Lower lobe of right lung (tissue), 2 donors: ENCODE measurements at regions not wholly inside any gene's neighbourhood (a gene's known extent, or its start where the extent isn't known, plus 50 kb on each side); places are given as distances from the start of the nearest gene placed in this dataset.

Source experiments
- ATAC-seq, 2 donors: fragments of 200-7000 bp; cut with Tn5 transposase; one replicate each; pipeline ENCODE4 v1.9.1; 2020 to 2022; ENCODE audit warnings: mild to moderate bottlenecking in 2 of 2, moderate library complexity in 2 of 2
- DNase-seq: peaks from one replicate; pipeline ENCODE4 v3.0.0-alpha.2; 2020
- H3K27ac ChIP-seq: fragments of 200-600 bp; one replicate; pipeline ENCODE4 v1.8.0; 2022
- H3K27me3 ChIP-seq: fragments of 200-600 bp; one replicate; pipeline ENCODE4 v1.8.0; 2022; ENCODE audit warnings: low read depth
- H3K36me3 ChIP-seq: fragments of 200-600 bp; one replicate; pipeline ENCODE4 v1.8.0; 2022; ENCODE audit warnings: mild to moderate bottlenecking
- H3K4me1 ChIP-seq: fragments of 200-600 bp; one replicate; pipeline ENCODE4 v1.8.0; 2022
- H3K4me3 ChIP-seq: fragments of 200-600 bp; one replicate; pipeline ENCODE4 v1.8.0; 2022; ENCODE audit warnings: mild to moderate bottlenecking
- H3K9me3 ChIP-seq: fragments of 200-600 bp; one replicate; pipeline ENCODE4 v1.8.0; 2022
- intact Hi-C: fragments of 100-400 bp; cut with DNase I; formaldehyde crosslinking; loops from one replicate; pipeline ENCODE4 v1.11.0; 2022
- TF ChIP-seq, protein P1 (sequence below): fragments of 200-600 bp; IDR thresholded peaks from one replicate; pipeline ENCODE4 v1.8.0; 2022; ENCODE audit warnings: antibody characterized with exemption, mild to moderate bottlenecking
- donor health status: DM: no; HTN: yes; CAD: no; lungs with severe emphysema.

DNA sequence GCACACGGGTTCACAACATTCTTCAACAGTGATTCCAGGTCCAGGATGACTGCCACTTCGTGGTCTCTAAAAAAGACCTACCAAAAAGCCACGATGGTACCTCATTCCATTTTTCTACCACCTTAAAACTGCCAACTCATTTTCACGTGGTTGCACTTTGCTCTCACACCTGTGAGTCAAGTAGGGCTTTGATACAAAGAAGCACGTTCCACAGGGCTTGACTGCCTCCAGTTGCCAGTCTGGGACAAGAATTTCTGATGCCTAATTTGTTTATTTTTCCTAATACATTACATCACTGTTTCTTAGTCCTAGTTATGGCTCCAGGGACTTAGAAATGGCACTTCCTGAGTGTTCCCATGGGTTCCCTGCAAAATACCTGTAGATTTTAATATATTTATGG lies 911.6 kb upstream of the EEF2KMT start:
- intact Hi-C loops, result no loop called here
- no peak overlapping the region for H3K4me3 ChIP-seq
- H3K27me3 ChIP-seq, result no peaks in the 10 kb centered on the region
- H3K36me3 ChIP-seq, result no peaks in the 10 kb centered on the region
- no peak for ATAC-seq
- no peak overlapping the region for H3K27ac ChIP-seq
- no peak for DNase-seq
- TF ChIP-seq, protein P1, sequence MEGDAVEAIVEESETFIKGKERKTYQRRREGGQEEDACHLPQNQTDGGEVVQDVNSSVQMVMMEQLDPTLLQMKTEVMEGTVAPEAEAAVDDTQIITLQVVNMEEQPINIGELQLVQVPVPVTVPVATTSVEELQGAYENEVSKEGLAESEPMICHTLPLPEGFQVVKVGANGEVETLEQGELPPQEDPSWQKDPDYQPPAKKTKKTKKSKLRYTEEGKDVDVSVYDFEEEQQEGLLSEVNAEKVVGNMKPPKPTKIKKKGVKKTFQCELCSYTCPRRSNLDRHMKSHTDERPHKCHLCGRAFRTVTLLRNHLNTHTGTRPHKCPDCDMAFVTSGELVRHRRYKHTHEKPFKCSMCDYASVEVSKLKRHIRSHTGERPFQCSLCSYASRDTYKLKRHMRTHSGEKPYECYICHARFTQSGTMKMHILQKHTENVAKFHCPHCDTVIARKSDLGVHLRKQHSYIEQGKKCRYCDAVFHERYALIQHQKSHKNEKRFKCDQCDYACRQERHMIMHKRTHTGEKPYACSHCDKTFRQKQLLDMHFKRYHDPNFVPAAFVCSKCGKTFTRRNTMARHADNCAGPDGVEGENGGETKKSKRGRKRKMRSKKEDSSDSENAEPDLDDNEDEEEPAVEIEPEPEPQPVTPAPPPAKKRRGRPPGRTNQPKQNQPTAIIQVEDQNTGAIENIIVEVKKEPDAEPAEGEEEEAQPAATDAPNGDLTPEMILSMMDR, result no peak
- no peaks in the 10 kb centered on the region for H3K9me3 ChIP-seq
- H3K4me1 ChIP-seq, result no peaks in the 10 kb centered on the region

DNA sequence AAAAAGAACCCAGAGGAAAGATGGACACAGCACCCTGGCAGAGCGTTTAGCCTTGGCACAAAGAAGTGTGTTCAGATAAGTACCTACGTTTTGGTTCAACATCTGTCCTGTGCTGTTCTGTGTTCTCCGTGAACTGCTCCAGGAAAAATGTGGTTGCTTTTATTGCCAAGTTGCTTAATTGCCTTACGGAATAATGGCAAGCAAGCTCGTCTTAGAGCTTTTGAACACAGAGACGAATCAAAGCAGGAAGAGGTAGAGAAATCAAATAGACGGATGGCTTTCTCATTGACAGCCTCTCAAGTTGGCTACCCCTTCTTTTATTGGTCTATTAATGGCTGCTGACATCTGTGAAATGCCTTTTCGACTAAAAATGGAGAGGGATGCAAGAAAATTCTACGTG lies 911.1 kb upstream of the EEF2KMT start:
- DNase-seq (no peak), ATAC-seq (no peak)
- Histone ChIP-seq H3K4me1 (no peaks in the 10 kb centered on the region), H3K9me3 (no peaks in the 10 kb centered on the region), H3K27ac (no peak overlapping the region), H3K4me3 (no peak overlapping the region), H3K27me3 (no peaks in the 10 kb centered on the region), H3K36me3 (no peaks in the 10 kb centered on the region)
- TF ChIP-seq, protein P1, result no peak
- intact Hi-C loops, result no loop called here

DNA sequence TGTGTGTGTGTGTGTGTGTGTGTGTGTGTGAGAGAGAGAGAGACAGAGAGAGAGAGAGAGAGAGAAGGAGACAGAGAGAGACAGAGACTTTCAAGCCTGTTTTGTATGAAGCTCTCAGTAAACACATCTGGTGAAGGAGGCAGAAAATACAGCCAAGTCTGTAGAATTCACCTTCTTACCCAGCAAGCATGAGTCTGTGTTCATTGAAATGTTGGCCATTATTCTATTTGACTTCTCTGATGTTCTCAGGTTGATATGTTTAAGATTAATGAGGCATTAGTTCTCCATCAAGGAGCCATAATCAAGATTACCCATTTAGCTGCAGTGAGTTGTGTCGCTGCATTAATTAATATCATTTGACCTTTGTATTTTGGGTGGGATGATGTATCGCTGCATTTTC lies 895.8 kb upstream of the EEF2KMT start:
- intact Hi-C loops, result no loop called here
- H3K9me3 ChIP-seq, result no peaks in the 10 kb centered on the region
- H3K27me3 ChIP-seq, result no peaks in the 10 kb centered on the region
- no peak overlapping the region for H3K4me3 ChIP-seq
- H3K27ac ChIP-seq, result no peak overlapping the region
- no peak for ATAC-seq
- TF ChIP-seq, protein P1, result no peak
- H3K4me1 ChIP-seq, result no peaks in the 10 kb centered on the region
- no peaks in the 10 kb centered on the region for H3K36me3 ChIP-seq
- DNase-seq, result no peak

DNA sequence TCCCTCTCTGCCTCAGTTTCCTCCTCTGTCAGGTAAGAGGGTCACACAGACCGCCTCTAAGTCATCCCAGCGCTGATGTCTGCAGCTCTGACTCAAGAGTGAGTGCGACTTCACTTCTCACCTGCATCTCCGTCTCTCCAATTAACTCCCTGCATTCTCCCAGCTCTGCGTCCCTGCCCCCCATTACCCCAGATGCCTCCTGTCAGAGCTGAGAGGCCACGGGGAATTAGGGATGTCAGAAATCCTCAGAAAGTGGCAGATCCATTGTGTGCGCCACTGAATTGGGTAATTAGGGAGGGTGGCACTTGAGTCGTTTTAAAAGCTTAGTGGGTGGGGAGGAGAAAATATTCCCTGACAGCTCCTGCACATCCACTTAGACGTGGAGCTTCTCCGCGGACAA lies 885.4 kb upstream of the EEF2KMT start:
- Histone ChIP-seq H3K4me3 (no peak overlapping the region), H3K4me1 (no peaks in the 10 kb centered on the region), H3K27ac (no peak overlapping the region), H3K9me3 (no peaks in the 10 kb centered on the region), H3K27me3 (peaks cover 7% of the 10 kb centered on the region), H3K36me3 (no peaks in the 10 kb centered on the region)
- TF ChIP-seq, protein P1, result no peak
- ATAC-seq (no peak), DNase-seq (no peak)
- intact Hi-C loops, result no loop called here

DNA sequence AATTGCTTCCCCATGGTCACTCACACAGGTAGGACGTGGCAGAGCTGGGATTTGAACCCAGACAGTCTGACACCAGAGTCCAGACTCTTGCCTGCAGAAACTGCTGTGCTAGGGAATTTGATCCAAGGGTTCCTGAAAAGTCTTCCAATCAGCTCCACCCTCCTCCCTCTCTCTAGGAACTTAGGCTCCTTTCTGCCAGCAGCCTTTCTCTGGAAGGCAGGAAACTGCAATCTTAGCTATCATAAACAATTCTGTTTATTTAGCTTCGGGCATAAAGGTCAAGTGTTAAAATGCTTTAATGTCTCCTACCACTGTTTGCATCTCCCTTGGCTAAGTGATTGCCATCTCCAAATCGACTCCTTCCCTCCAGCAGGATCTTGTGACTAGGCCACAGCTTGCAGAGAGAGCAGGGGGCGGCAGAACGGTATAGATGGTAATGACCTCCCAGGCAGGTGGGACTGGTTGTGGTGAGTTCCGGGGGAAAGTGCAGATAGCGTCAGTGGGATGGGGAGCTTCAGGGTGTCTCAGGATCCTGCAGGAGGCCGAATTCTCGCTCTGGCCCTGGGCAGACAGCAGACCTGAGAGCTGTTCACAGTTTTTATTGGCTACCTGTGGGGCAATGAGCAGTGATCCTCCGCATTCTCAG lies 882.4 kb upstream of the EEF2KMT start:
- no peaks in the 10 kb centered on the region for H3K9me3 ChIP-seq
- no peak overlapping the region for H3K27ac ChIP-seq
- peaks cover 7% of the 10 kb centered on the region for H3K27me3 ChIP-seq
- intact Hi-C loops, result no loop called here
- DNase-seq (no peak), ATAC-seq (no peak)
- H3K4me1 ChIP-seq, result no peaks in the 10 kb centered on the region
- TF ChIP-seq, protein P1, result no peak
- no peaks in the 10 kb centered on the region for H3K36me3 ChIP-seq
- H3K4me3 ChIP-seq, result no peak overlapping the region
